HEK293 (cell line): ENCODE measurements at regions not wholly inside any gene's neighbourhood (a gene's known extent, or its start where the extent isn't known, plus 50 kb on each side); places are given as distances from the start of the nearest gene placed in this dataset.

Source experiments
- KLF16 ChIP-seq: fragments of 450-650 bp; formaldehyde crosslinking; IDR thresholded peaks from 2 replicates; pipeline ENCODE4 v1.5.1; 2017; ENCODE audit warnings: missing biosample characterization, missing genetic modification characterization
- YY1 ChIP-seq: fragments of 450-650 bp; formaldehyde crosslinking; IDR thresholded peaks from 2 replicates; pipeline ENCODE4 v1.5.1; 2018; ENCODE audit warnings: missing biosample characterization, missing genetic modification characterization
- ZBTB1 ChIP-seq: fragments of 450-650 bp; formaldehyde crosslinking; IDR thresholded peaks from 2 replicates; pipeline ENCODE4 v1.5.1; 2016; ENCODE audit warnings: missing biosample characterization, missing genetic modification characterization
- ZBTB48 ChIP-seq: fragments of 450-650 bp; formaldehyde crosslinking; IDR thresholded peaks from 2 replicates; pipeline ENCODE4 v1.5.1; 2016; ENCODE audit warnings: missing biosample characterization, missing genetic modification characterization
- ZNF140 ChIP-seq: fragments of 450-650 bp; formaldehyde crosslinking; IDR thresholded peaks from 2 replicates; pipeline ENCODE4 v1.5.1; 2016; ENCODE audit warnings: missing biosample characterization, missing genetic modification characterization
- ZNF239 ChIP-seq: fragments of 450-650 bp; formaldehyde crosslinking; IDR thresholded peaks from 2 replicates; pipeline ENCODE4 v1.5.1; 2016; ENCODE audit warnings: missing biosample characterization, missing genetic modification characterization
- ZNF473 ChIP-seq: fragments of 450-650 bp; formaldehyde crosslinking; IDR thresholded peaks from 2 replicates; pipeline ENCODE4 v1.5.1; 2017; ENCODE audit warnings: missing biosample characterization, missing genetic modification characterization
- ZNF548 ChIP-seq: fragments of 450-650 bp; formaldehyde crosslinking; IDR thresholded peaks from 2 replicates; pipeline ENCODE4 v1.5.1; 2016; ENCODE audit warnings: missing biosample characterization, missing genetic modification characterization
- ZNF558 ChIP-seq: fragments of 450-650 bp; formaldehyde crosslinking; IDR thresholded peaks from 2 replicates; pipeline ENCODE4 v1.5.1; 2016; ENCODE audit warnings: missing biosample characterization, missing genetic modification characterization
- ZNF629 ChIP-seq: fragments of 450-650 bp; formaldehyde crosslinking; IDR thresholded peaks from 2 replicates; pipeline ENCODE4 v1.5.1; 2017; ENCODE audit warnings: missing biosample characterization, missing genetic modification characterization
- ZNF785 ChIP-seq: fragments of 450-650 bp; formaldehyde crosslinking; IDR thresholded peaks from 2 replicates; pipeline ENCODE4 v1.5.1; 2016; ENCODE audit warnings: missing biosample characterization, missing genetic modification characterization
- TF ChIP-seq, protein P1 (sequence below): fragments of 450-650 bp; formaldehyde crosslinking; optimal IDR thresholded peaks from 2 replicates; pipeline ENCODE3; 2016; ENCODE audit warnings: missing biosample characterization, mild to moderate bottlenecking, missing genetic modification characterization
- TF ChIP-seq, protein P2 (sequence below): fragments of 450-650 bp; formaldehyde crosslinking; IDR thresholded peaks from 2 replicates; pipeline ENCODE4 v1.5.1; 2016; ENCODE audit warnings: missing biosample characterization, missing genetic modification characterization
- TF ChIP-seq, protein P3 (sequence below): fragments of 450-650 bp; formaldehyde crosslinking; IDR thresholded peaks from 2 replicates; pipeline ENCODE4 v1.5.1; 2016; ENCODE audit warnings: missing biosample characterization, missing genetic modification characterization

DNA sequence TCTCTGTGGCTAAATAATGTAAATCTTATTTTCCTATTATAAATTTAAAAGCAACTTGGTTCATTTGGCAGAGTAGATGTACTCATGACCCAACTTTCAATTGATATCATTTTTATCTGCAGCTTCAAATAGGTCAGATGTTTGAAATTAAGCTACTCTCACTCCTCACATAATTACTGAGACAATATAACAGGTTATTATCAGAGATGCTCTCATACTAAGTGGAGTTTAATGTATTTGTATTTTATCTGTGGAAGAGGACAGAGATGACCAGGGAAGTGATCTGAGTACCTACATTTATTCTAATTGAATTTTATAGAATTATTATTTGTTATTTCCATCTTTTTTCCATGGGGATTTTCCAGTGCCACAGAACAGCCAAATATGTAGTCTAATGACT lies 177.4 kb upstream of the PRLR start:
- TF ChIP-seq ZNF629 (tag by site-specific recombination) = no peak
- TF ChIP-seq ZNF473 (tag by site-specific recombination) = no peak
- TF ChIP-seq KLF16 (tag by site-specific recombination) = no peak
- TF ChIP-seq, protein P1, sequence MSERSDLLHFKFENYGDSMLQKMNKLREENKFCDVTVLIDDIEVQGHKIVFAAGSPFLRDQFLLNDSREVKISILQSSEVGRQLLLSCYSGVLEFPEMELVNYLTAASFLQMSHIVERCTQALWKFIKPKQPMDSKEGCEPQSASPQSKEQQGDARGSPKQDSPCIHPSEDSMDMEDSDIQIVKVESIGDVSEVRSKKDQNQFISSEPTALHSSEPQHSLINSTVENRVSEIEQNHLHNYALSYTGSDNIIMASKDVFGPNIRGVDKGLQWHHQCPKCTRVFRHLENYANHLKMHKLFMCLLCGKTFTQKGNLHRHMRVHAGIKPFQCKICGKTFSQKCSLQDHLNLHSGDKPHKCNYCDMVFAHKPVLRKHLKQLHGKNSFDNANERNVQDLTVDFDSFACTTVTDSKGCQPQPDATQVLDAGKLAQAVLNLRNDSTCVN (tag by site-specific recombination) = no peak
- no peak for TF ChIP-seq ZNF558 (tag by site-specific recombination)
- no peak for TF ChIP-seq YY1 (tag by site-specific recombination)
- no peak for TF ChIP-seq ZNF548 (tag by site-specific recombination)
- no peak for TF ChIP-seq ZNF785 (tag by site-specific recombination)
- TF ChIP-seq, protein P2, sequence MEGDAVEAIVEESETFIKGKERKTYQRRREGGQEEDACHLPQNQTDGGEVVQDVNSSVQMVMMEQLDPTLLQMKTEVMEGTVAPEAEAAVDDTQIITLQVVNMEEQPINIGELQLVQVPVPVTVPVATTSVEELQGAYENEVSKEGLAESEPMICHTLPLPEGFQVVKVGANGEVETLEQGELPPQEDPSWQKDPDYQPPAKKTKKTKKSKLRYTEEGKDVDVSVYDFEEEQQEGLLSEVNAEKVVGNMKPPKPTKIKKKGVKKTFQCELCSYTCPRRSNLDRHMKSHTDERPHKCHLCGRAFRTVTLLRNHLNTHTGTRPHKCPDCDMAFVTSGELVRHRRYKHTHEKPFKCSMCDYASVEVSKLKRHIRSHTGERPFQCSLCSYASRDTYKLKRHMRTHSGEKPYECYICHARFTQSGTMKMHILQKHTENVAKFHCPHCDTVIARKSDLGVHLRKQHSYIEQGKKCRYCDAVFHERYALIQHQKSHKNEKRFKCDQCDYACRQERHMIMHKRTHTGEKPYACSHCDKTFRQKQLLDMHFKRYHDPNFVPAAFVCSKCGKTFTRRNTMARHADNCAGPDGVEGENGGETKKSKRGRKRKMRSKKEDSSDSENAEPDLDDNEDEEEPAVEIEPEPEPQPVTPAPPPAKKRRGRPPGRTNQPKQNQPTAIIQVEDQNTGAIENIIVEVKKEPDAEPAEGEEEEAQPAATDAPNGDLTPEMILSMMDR (tag by site-specific recombination) = no peak
- TF ChIP-seq ZBTB48 = no peak
- TF ChIP-seq ZBTB1 (tag by site-specific recombination) = no peak
- TF ChIP-seq ZNF239 (tag by site-specific recombination) = no peak
- TF ChIP-seq, protein P3, sequence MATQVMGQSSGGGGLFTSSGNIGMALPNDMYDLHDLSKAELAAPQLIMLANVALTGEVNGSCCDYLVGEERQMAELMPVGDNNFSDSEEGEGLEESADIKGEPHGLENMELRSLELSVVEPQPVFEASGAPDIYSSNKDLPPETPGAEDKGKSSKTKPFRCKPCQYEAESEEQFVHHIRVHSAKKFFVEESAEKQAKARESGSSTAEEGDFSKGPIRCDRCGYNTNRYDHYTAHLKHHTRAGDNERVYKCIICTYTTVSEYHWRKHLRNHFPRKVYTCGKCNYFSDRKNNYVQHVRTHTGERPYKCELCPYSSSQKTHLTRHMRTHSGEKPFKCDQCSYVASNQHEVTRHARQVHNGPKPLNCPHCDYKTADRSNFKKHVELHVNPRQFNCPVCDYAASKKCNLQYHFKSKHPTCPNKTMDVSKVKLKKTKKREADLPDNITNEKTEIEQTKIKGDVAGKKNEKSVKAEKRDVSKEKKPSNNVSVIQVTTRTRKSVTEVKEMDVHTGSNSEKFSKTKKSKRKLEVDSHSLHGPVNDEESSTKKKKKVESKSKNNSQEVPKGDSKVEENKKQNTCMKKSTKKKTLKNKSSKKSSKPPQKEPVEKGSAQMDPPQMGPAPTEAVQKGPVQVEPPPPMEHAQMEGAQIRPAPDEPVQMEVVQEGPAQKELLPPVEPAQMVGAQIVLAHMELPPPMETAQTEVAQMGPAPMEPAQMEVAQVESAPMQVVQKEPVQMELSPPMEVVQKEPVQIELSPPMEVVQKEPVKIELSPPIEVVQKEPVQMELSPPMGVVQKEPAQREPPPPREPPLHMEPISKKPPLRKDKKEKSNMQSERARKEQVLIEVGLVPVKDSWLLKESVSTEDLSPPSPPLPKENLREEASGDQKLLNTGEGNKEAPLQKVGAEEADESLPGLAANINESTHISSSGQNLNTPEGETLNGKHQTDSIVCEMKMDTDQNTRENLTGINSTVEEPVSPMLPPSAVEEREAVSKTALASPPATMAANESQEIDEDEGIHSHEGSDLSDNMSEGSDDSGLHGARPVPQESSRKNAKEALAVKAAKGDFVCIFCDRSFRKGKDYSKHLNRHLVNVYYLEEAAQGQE (tag by site-specific recombination) = no peak
- no peak for TF ChIP-seq ZNF140 (tag by site-specific recombination)
